GM21367 (cell line): ENCODE measurements at regions not wholly inside any gene's neighbourhood (a gene's known extent, or its start where the extent isn't known, plus 50 kb on each side); places are given as distances from the start of the nearest gene placed in this dataset.

ENCODE experiments used
- ATAC-seq: cut with Tn5 transposase; IDR thresholded peaks from one replicate; pipeline ENCODE4 v1.9.1; 2021; ENCODE audit not compliant: unreplicated experiment

DNA sequence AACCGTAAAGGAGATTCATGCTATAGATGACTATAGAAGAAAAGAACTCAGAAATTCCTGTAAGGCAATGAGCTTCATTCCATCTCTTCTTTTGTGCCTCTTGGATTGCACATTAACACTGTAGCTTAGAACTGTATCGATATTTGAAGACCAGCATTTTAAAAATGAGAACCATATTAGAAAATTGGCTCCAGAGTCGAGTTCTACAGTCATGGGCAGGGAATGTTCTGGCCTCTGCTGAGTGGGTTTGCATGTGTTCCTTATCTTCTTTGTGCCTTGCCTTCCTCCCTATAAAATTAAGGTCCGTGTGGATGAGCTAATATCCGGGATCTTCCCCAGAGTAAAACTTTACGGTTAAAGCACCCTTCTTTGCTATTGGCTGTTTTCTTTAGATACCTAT is 77.4 kb upstream of the PLCL2 start:
- no peak for ATAC-seq

DNA sequence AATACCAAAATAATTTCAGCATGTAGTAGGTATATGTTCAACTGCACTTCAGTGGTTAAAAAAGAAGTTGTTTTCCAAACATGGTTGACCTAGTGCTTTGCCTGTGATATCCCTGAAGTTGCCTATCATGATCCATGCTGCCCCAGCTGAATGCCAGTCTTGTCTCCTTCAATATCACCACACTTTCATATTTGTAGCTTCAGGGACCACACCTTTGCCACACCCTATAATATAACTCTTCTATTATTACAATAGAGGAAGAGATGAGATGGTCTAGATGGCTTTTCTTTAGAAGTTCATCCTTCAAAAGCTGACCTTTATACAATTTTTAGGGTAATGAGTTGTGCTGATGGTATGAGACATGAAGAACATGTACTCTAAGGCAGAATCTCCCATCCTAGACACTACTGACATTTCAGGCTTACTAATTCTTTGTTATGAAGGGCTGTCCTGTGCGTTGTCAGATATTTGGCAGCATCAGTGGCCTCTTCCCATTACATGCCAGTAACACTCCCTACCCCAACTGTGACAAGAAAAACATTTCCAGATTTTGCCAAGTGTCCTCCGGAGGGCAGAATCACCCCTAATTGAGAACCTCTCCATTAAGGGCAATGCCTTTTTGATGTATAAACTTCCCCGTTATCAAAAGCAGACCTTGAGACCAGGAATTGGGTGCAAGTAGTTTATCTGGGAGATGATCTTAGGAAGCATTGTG is 76.2 kb upstream of the PLCL2 start:
- ATAC-seq: no peak

DNA sequence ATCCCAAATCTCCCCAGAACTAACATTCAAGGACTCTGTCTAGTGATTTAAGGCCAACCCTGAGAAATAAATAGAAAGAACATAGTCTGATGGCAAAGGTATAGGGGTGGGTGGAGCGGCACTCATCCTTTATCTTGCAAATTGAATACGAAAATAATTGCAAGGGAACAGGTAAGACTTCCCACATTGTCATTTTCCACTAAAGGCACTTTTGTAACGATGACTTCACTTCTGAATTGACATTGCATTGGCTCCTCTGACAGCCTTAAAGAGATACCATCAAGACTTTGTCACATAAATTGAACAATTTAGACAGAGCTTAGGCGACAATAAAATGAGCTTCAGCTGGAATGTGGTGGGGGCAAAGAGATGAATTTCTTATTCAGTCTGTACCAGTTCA is 75.3 kb upstream of the PLCL2 start:
- no peak for ATAC-seq

DNA sequence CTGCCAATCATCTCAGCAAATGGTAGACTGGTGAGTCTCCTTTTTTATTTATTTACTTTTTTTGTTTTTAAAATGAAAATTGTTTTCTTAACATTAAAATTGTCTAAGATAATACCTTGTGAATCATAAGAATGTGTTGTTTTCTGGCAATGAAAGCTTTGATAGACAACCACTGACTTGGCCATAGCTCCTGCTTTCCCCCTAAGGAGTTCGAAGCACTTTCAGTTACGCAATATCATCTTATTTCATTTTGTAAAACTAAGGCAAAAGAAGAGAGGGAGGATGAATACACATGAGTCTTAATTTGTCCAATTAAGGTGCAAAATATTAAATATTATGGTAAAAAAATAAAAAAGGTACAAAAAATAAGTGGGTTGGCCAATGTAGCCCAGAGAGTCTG is 74.8 kb upstream of the PLCL2 start:
- no peak for ATAC-seq

DNA sequence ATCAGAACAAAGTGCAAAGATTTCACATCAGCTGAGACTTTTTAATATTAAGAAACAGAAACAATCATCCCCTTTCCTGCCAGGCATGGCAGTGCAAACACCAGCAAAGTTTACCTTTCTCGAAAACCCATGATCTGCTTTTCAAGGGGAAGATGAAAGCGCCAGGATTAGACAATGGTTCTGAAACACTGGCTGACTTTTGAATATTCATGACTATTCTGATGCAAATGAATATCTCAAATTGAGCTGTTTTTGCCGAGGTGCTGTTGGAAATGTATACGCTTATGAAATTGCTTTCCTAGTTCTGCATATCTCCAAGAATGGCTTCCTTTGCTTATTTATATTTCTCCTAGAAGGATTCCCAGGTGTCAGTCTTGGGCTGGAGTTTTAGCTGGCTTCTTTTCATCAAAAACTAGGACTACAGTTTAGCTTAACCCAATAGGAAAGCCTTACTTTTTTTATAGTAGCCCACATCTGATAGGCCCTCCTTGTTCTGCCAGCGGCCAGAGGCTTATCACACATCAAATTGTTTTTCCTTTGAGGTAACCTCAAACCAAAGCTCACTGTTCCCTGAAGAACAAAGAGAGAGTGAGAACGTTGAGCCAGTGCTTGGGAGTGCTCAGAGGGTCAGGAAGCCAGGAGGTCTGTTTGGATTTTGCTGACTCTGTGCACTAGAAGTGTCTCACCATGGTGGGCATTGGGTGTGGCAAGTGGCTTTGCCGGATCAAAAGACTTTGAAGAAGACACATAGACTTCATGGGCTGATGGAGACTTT is 74.0 kb upstream of the PLCL2 start:
- ATAC-seq: no peak

DNA sequence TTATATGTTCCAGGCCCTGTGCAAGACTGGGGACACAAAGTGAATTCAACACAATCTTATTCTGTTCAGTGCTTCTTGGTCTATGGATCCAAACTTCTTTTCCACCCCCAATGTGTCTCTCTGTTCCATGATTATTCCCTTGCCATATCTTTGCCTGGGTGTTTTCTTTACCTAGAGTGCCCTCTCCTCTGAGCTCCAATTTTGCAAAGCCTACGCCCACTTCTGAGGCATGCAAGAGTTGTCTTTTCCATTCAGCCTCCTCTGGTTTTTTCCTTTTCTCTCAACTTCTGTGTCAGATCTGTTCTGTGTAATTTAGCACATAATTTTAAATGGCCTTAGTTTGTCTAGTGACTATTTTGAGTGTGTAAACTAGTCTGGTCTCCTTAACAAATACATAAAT is 72.8 kb upstream of the PLCL2 start:
- ATAC-seq: no peak

DNA sequence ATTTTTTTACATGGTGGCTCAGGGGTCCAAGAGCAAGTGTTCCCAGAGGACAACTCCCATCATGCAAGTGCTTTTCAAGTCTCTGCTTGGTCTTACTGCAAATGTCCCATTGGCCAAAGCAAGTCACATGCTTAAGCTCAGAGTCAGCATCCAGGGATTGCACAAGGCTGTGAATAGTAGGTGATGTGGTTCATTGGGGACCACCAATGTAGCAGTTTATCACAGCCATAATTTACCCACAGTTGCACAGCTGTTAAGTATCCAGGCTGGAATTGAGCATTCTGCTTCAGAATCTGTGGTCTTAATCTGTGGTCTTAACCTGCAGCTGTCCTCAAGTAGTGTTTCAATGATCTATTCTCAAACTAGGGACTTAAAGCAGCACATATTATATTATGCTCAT is 71.4 kb upstream of the PLCL2 start:
- ATAC-seq: no peak

DNA sequence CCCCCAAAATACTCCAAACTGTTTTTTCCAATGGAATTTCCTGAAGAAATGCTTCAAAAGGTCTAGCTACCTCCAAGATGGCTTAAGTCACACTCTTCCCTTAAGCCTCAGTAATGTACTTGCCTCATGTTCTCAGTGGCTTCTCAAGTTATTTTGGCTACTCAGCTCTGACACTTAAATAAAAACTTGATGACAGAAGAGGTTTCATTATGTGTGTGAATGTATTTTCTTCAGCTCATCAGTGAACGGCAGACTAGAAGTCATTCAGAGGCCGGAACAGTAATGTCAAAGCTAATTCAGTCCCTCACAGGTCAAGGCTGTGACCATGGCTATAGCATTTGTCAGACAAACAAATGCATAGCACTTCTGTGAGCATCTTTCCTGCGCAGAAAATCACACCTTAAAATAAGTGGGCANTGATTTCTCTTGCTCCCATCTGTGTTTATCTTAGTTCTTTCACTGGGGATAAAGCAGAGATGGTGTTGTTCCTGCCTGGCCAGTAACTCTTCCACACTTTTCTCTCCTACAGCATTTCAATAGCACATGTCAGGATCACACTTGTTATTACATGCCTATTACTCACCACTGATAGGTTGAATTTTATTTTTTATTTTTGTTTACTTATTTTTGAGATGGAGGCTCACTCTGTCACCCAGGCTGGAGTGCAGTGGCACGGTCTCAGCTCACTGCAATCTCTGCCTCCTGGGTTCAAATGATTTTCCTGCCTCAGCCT is 68.5 kb upstream of the PLCL2 start:
- peak; percentile 77 for ATAC-seq

DNA sequence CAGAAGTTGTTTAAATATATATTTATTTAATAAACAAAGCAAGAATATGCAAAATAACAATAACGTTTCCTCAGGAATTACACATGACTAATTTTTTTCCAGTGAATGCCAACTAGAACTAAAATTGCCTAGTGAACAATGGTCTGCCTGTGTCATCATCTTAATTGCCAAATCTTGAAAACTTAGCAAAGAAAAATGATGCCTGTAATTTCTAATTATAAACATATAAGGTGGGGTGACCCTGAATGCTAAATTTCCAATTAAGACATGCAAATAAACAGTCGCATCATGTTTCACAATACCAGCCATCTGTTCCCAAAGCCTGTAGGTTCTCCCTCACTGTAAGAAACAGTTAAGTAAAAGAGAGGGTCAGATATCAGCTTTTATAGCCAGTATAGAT is 67.6 kb upstream of the PLCL2 start:
- ATAC-seq: no peak

DNA sequence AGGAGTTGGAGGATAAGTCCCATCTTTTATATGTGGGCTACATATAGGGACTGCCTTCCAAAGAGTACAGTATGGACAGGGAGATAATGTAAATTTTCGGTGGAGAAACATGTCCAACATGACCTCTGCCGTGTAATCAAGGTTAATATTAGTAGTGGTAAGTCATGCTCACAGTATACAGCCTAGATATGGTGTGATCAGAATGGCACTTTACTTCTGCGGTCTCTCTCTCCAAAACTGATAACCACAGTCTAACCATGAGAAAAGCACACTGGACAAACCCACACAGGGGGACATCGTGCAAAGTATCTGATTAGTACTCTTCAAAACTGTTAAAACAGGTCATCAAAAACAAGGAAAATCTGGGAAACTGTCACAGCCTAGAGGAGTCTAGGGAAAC is 66.6 kb upstream of the PLCL2 start:
- ATAC-seq: no peak

DNA sequence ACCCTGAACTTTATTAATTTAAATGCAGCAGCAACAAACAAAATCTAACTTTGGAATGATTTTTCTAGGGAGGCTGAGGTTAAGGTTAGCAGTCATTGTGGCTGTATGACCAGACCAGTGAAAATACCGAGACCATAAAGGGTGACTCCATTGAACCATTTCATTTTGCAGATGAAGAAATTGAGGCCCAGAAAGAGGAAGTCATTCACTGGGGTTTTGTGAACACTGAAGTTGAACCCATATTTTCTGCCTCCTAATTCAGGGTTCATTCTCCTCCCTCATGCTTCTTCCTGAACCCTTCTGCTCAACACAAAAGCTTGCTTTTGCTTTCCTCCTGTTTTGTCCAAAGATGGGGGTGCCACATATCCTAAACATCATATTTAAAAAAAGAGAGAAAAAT is 65.8 kb upstream of the PLCL2 start:
- no peak for ATAC-seq

DNA sequence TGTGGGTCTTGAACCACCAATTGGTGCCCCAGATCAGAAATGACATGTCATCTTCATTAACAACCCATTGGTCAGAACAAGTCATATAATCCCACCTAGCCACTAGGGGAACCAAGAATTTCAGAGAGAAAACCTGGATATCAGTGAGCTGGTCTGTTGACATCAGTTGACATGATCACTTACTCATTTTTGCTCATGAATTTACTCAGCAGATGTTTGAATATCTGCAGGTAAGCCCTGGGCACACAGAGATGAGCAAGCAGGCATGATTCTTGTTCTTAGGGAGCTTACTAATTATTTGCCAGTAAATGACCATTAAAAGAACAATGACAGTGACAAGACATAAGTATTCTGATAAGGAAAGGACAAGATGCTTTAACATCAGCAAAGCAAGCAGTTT is 64.3 kb upstream of the PLCL2 start:
- ATAC-seq: no peak

DNA sequence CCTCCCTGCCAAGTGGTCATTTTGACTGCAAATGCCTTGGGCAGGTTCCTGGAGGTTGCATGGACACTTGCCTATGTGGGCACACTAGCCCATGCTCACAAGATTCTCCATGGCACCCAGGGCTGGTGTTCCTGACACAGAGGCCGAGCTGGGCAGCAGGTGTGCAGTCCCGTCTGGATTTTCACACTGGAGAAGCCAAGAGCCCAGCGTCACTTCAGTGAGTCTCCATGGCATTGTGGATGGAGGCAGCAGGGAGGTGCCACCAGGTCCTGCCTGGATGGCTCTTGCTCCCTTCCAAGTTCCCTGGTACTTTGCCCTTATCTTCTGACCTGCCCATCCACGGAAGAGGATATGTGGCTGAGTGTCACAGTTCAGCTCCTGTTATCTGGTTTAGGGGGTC is 63.7 kb upstream of the PLCL2 start:
- ATAC-seq: no peak

DNA sequence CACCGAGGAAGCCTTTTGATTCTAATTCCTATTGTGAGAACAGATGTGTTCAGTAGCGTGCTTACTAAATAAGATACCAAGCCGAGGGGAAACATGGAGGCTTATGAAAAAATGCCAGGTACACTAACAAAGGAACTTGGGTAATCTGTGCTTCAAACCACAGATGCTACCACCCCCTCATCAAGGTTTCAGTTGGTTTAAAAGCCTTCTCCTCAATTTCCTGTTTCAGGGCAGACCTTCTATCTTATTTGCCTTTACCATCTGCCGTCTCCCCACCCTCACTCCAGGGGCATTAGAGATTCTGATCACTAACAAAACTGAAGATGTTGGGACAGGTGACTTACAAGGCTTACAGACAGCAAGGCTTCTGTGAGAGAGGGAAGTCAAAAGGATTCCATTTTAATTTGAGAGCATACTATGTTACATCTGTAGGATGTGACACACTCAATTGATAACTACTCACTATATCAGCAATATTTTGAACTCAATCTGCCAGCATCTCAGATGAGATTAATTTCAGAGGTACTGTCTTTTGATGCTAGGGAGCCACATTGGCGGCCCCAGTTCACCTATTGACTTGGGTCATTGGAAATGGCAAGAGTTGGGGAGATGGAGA is 60.6 kb upstream of the PLCL2 start:
- ATAC-seq: peak; percentile 81

DNA sequence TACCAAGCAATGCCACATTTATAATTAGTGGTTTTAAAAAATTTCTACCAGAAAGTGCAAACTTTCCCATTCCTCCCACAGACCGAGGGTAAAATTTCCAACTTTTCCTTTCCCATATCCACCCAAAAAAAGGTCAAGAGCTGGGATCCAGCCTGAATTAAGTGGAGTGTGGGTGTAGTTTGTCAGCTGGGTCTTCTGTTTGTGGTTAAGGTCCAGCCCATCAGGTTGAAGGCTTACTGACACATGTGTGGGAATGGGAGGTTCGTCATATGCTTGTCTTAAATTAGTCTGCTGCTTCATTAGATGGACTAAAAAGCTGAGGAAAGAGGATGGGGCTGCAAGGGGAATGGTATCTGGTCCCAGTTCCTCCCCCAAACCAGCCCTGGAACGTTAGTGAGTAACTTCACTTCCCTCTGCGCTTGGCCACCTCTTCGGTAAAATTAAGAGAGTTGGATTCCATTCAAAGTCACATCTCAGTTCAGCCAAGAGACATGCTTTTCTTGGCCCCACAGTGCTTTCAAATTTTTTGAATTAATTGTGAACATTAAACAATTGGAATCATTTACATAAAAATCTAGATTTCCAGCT is 59.0 kb upstream of the PLCL2 start:
- ATAC-seq: no peak

DNA sequence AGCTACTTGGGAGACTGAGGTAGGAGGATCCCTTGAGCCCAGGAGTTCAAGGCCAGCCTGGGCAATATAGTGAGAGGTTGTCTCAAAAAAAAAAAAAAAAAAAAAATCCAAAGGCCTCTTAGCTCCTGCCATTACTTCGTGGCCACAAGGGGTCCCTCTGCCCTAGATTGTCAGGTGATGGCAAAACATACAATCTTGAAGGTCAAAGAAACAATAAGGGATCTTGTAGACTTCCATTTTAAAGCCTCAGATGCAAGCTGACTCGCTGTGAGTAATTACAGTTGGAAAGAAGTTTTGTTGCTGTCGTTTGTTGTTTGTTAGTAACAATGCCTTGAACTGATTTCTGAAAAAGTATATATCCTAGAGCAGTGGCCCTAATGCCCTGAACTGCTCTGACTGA is 55.9 kb upstream of the PLCL2 start:
- ATAC-seq: no peak

DNA sequence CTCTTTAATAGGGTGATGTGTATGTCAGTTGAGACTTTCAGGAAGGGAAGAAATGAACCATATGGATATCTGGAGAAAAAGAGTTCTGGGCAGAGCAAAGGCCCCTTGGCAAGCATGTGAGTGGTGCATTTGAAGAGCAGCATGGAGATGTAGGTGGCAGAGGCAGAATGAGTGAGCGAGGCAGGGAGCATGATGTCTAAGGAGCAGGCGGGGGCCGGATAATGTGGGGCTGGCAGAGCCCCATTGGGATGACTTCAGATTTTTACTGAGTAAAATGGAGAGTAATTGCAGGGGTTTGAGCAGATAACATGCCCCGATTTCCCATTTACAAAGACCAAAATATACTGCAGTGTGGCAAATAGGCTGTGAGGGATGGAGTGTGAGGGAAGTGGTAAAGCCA is 52.9 kb upstream of the PLCL2 start:
- ATAC-seq: no peak

DNA sequence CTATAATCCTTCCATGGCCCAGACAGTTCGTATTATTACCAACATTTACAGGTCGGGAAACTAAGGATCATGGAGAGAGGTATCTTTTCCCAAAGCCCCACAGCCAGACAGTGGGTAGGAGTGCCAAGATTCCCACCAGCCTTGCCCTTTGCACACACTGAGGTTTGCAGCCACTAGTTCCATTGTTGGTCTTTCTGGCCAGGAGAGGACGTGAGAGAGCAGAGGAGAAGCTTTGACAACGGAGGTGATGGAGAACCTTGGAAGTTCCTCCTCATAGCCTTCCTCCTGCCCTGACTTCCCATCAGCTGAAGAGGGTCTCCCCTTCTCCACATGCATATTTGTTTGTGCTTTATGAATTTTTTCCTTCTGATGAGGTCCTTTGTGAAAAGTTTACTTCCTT is 50.5 kb upstream of the PLCL2 start:
- ATAC-seq: no peak

DNA sequence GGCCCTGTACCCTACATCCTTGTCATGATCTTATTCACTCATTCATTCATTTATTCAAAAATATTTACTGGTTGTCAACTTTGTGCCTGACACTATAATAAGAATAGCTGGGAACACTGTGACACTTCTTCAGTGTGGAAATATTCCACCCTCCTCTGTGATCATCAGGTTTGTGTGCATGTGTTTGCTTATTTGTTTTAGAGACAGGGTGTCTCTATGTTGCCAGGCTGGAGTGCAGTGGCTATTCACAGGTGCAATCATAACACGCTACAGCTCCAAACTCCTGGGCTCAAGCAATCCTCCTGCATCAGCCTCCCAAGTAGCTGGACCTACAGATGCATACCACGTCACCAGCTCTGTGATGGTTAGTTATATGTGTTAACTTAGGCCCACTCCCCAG is 50.0 kb upstream of the PLCL2 start:
- no peak for ATAC-seq
